Fibroblast of skin of back (primary cell): ENCODE measurements at regions not wholly inside any gene's neighbourhood (a gene's known extent, or its start where the extent isn't known, plus 50 kb on each side); places are given as distances from the start of the nearest gene placed in this dataset.

Experiments used
- DNase-seq: peaks from one replicate; pipeline ENCODE4 v3.0.0-alpha.2; 2013

DNA sequence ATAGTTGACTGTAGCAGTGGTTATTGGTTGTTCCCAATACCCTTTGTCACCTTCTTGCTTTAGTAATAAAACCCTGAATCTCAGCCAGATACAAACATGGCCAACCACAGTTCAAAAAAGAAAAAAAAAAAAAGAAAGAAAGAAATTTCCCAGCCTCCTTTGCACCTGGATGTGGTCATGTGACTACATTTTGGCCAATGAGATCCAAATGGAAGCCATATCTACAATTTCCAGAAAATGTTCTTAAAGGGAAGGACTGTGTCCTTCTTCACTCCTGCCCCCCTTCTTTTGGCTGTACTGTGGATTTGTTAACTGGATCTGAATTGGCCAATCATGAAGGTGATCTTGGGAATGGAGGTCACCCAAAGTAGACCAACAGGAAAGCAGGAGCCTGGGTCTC lies 141.9 kb downstream of the SOX9 start:
- DNase-seq = no peak

DNA sequence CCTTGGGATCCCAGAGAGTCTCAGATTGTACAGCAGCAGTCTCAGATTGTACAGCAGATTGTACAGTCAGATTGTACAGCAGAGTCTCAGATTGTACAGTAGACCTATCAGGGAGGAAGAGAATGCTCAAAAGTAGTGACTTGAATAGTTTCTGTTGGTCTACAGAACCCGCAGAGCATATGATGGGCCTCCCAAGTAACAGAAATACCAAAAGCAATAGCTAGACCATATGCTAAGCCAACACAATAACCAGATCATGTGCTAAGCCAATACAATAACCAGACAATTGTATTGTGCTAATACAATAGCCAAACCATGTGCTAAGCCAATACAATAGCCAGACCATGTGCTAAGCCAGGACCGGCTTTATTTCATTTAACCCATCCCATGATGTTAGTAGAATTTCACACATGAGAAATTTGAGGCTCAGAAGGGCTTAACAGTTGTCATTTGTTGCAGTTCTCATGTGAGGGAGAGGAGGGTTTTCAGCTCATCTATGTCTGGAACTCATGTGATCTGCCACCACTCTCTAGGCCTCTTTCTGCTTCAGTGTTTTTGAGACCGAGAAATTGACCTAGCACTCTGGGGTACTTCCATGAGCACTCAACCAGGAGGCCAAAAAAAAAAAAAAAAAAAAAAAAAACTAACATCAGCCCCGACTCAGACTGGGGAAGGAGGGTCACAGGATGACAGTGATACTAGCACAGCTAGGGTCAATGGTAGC lies 144.0 kb downstream of the SOX9 start:
- DNase-seq = no peak

DNA sequence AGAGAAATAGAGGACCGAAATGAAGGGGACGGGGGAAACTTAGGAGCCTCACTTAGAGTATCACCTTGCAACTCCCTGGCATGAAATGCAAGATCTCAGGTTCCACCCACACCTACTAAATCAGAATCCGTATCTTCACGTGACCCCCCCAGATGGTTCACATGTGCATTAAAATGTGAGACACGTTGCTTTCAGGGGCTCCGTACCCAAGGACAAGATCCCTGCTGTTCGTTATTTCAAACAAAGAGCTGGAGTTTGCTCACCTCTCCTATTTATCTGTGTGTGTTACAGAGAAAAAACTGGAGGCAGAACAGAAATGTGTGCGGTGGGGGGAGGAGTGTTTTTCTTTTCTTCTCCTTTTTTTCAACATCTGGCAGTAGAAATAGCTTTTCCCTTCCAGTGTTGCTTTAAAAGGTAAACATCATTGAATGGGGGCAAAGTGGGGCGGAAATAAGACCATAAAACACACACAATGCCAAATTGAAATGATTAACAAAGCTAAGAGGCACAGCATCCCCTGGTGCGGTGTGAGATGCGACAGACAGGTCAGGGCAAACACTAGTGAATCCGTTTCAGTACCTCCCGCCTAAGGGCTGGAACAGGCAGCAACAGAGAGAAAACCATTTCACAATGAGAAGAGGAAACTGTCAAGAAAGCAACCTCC lies 145.4 kb downstream of the SOX9 start:
- no peak for DNase-seq

DNA sequence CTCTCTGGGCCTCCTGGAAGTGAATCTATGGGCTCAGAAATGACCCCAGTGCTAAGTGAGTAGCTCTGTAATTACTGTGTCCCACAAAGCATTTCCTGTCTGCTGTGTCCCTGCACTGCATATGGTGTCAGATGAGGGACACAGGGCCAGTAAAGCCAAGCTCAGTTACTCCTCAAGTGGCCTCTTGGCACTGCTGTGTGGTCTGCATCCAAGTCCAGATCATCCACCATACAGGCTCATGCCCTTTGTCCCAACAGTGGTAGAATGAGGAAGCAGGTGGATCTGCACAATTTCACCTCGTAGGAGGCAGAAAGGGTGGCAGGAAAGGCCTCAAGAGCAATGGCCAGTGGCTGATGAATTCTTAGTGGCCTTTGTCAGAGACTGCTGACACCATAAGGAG lies 146.8 kb downstream of the SOX9 start:
- no peak for DNase-seq

DNA sequence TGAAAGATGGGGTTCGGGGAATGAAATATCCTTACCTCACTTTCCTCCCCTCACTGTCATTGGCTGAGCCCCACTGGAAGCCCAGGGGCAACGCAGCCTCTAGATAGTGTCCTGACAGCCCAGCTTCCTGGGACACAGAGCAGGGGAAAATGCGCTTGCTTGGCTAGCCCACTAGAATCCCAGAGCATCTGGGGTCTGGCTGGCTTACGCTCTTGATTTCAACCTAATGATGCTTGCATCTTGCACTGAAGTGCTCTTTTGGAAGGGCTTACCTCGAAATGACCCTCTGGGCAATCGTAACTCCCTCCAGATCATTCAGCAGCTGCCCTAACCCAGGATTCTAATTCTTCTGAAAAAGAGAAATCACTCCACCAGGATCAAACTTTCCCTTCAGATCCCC lies 147.6 kb downstream of the SOX9 start:
- DNase-seq = no peak

DNA sequence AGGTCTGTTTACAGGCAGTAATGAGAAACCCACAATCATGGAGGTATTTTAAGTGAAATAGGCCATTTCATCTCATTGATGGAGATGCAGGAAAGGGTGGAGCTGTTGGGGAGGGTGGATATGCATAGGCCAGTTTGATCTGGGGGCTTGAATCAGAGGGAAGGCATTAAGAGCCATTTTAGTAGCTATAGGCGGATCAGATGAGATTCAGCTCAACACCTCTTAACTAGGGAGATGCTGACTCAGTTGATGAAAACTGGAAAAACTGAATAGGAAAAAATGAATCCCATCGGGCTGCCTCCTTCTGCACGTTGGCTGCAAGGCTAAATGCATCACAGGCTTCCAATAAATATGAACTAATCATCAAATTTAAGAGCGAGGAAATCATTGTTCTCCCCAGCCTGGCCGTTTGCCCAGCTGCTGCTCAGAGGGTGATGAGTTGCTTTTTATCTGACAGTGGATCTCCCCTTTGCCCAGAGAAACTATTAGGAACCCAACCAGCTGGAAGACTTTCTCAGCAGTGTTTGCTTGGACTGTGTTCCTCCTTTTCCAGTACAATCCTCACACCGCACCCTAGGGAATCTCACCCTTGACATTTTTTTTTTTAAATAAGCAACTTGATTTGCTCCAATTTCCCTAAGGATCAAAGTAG lies 149.6 kb downstream of the SOX9 start:
- DNase-seq = peak; percentile 2

DNA sequence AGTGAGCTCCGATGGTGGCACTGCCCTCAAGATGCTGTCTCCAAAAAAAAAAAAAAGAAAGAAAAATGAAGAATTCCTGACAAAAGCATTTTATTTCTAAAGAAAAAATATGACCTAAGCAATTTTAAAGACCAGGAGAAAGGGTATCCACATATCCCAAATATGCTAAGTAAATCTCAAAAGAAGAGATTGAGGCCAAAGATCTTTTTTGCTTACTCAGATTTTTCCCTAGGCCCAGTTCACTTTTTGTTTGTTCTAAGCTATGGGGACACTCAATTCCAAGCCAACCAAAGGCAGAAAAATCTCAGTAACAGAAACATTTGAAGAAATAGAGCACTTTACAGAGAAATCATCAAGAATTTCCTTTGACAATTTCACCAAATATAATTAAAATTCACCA lies 150.8 kb downstream of the SOX9 start:
- DNase-seq = no peak

DNA sequence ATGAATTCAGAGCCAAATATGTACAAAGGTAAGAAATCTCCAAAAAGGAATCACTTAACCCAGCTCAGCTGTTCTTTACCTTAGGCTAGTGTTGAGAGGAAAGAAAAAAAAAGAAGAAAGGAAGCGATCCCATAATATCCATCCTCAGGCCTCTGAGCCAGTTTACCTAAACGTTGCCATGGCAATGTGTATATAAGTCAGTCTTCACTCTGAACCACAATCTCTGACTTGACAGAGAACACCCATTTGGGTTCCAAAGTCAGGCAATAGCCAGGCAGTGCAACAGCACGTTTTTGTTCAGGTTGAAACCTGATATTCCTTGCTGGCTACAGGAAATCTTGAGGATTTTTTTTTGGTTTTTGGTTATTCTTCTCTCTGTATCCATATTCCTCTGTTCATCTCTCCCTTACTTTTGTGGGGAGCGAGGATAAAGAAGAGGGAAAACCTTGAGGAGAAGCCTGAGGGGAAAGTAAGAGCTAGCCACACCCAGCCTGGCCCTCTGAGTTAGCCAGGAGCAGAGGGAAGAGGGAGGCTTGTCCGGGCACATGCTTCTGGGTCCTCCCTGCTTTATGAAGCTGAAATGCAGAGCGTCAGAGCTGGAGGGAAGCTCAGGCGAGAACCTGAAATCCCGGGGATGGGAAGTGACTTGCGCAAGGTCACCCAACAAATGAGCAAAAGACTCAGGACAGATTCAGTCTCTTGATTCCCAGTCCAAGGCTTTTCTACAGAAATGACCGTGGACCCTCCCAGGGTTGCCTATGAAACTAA lies 152.7 kb downstream of the SOX9 start:
- no peak for DNase-seq

DNA sequence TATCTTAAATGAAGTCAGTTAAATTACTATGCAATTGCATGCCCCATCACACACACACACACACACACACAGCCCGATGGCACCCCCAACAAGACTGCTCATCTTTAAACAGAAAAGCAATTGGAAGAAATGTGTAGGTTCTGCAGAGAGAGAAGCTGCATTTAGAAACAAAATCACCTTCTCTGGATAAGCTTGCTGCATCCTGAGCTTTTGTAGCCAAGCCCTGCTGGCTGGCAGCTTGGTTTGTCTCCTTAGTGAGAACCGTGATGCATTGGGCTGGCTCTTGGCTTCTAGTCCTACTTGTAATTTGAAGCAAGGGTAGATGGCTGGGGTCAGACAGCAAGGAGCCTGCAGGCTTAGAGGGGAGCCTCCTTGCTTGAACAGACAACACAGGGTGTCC lies 153.8 kb downstream of the SOX9 start:
- no peak for DNase-seq

DNA sequence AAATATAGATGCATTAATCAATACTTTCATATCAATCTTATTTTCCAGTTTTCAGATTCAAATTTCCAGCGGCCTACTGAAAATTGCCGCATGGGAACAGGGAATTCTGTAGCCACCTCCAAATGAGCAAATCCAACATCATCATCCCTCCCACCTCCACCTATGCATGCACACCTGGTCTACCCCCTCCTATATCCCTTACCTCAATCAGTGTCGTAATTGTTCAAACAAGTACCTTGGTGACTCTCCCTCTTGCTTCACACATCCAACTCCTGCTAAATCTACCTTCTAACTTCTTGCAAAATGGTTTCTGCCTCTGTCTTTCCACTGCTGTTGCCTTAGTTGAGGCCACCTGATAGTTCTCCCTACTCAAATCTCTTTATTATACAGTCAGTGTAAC lies 160.1 kb downstream of the SOX9 start:
- DNase-seq = no peak

DNA sequence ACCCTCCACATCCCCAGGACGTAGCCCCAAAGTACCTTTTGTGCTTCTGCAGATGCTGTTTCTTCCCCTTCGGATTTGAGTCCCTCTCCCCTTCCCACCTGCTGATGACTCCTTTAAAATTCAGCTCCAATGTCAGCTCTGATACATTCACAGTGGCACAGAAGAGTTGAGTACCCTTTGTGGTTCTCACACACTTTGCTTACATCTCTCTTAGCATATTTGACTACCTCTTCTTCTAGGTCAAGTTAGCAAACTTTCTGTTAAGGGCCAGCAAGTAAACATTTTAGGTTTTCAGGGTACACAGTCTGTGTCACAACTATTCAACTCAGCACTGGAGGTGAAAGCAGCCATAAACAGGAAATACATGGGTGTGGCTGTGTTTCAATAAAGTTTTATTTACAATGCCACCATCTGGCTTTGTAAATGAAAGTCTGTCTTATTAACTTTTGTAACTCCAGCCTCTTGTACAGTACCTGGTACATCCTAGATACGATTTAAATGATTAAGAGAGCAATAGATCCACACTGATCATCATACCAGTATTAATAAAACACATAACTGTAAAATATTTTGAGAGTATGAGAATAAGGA lies 161.7 kb downstream of the SOX9 start:
- no peak for DNase-seq

DNA sequence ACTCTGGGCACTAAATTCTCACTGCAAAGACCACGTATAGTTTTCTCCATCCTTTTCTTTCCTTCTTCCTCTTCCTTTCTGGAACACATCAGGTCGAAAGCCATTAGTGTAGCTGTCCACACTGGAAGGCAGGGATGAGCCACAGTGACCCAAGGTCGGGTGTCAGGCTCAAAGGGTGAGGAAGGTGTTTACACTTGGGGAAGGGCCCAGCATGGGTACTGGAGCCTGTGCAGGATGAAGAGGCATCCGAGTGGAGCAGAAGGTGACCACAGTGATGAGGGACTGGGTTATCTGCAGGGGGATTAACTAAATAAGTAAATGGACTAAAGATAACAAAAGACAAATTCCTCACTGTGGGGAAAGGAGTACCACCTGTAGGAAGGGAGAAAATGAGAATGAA lies 164.0 kb downstream of the SOX9 start:
- DNase-seq = no peak

DNA sequence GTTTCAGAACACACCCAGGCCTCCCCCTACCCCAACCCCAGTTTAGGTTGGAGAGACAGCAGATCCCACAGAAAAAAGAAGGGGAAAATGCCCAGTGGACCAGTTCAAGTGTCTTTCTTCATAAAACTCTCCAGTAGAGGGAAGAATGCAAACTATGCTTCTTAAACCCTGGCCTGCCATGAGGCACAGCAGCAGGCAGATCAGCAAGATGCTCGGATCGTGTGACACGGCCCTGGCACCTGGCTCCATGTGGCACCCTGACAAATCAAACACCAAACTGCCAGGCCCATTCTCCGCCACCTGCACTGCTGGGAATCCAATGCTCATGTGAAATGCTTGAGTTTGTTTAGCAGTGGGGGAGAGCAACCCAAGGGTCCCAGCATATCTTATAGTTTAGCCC lies 166.8 kb downstream of the SOX9 start:
- DNase-seq = no peak

DNA sequence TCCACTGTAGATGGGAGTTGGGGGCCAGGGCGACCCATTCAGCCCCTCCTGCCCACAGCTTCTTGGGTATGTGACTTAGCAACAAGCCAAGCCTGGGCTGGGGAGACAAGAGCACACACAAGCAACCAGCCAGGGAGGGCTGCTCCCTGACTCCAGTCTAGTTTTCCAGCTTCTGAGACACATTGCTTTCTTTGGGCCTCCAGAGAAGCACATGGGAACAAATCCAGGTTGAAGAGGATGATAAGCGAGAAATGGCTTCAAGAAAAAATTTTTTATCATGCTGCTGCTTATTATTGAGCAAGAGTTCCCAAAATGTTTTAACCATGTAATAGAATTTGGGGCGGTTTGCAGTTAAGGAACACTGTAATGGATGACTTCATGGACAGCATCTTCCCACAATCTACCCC lies 173.7 kb downstream of the SOX9 start:
- DNase-seq = no peak

DNA sequence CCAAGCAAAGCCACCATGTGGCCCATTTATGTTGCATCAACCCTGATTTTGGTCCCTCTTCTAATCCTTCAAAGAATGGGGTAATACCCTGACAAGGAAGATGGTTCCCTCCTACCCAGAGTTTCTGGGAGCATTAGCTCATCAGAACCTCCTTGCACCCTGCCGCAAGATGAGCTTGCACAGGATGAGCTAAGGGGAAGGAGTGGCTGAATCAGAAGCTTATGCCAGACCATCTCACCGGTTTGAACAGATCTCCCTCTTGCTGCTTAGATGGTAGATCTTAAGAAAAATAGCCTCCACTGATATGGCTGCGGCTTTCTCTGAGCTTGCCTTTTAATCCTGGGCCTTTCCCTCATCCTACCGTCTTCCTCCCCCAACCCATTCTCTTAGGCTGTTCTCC lies 175.1 kb downstream of the SOX9 start:
- DNase-seq = no peak

DNA sequence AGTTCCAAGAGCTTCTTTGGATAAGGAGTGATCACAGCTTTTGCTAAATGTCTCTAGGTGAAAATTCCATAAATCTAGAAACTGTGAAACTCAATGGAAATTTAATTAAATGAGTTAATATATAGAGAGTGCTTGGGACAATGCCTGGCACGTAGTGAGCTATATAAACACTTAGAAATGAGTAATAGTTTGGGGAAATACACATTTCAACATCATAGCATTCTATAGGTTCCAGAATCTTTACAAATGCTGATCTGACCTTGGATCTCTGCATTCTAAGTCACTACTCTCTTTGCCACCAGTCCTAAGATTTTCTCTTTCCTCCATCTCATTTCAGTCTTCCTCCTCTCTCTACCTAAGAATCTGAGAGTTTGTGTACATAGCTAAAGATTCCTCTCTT lies 175.6 kb downstream of the SOX9 start:
- DNase-seq = peak; percentile 13

DNA sequence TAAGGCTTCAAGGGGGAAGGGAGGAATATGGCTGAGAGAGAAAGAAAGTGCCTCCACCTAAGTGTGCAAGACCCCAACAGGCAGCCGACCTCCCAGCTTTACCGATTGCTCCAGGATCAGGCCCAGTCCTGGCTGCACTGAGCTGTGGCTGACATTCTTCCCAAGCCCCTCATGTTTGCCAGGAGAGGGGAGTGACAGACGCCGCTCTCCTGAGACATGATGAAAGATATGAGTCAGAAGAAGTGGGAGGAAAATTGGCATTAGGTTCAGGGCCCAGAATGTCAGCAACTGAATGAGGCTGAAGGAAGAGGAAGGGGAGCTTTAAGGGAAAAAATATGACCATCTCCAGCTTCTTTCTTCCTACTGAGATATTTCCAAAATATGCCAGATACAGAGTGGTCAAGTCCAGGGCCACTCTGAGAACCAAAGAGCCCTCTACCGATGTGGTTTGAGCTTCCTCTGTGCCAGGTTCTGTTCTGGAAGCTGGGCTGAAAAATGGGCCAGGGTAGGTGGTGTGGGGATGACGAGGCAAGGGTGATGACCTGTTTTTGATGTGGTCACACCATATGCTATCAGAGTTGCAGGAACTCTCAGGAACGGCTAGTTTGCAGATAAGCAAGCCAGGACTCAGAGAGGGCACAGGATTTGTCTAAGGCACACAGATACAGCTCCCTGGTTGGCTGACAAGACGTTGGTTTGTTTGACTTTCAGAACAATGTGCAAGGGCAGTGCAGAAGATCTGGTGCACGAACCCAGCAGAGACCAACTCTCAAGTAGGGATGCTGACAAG lies 176.7 kb downstream of the SOX9 start:
- DNase-seq = peak; percentile 39

DNA sequence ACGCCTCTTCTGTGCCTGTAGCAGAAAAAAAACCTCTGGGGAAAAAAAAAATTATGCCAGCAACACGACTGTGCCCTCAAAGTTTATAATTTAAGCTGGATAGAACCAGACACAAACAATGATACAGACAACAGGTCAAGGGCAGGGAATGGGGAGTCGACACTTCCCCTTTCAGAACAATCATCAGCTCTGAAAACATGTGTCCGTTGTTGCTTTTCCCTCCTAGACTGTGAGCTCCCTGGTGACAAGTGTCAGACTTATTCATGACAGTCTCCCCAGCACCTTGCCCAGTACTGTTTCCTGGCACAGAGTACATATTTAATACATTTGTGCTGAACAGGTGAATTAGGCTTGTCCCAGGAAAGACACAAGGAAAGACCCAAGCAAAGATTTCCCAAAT lies 178.3 kb downstream of the SOX9 start:
- no peak for DNase-seq

DNA sequence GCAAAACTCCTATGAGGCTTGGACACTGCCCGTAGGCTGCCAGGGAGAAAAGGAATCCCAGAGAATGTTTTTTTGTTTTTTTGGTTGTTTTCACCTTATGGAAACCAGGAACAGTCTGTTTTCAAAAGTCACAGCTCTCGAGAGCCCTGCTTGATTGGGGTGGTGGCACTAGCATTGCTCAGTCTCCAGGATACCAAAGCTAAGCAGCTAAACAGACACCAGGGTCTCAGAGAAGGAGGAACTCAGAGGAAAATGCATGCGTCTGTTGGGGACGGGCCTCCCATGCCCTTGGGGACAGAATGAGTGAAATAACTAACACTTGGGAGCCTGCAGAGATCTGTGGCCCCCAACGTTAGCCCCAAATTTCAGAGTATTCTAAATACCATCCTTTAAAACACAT lies 178.8 kb downstream of the SOX9 start:
- no peak for DNase-seq

DNA sequence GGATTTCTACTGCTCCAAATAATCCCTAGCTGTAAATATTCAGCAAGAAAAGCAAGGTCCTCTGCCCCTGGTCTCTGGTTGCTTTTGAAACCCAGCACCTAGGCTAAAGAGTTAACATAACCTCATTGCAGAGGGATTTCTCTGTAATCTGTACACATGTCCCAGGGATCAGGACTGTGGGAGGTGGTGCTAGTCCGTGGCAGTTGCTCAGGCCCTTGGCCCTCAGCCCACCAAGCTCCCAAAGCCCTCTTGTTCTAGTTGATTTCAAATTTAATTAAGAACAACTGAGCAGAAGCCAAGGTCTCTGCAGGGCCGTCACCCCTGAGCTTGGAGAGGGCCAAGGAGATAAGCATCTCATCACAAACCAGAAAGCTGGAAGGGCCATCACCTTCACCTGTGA lies 181.1 kb downstream of the SOX9 start:
- DNase-seq = no peak

DNA sequence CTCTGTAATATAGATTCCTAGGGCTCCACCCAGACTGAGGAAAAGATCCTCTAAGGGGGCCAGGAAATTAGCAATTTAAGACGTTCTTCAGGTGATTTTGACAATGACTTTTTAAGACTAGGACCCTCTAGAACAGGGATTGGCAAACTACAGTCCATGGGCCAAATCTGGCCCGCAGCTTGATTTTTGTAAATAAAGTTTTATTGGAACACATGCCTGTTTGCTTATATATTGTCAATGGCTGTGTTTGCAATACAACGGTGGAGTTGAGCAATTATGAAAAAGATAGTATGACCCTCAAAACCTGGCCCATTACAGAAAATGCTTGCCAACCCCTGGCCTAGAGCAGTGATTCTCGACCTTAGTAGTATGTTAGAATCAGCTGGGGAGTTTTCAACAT lies 181.9 kb downstream of the SOX9 start:
- no peak for DNase-seq
